ENCODE measurements at regions not wholly inside any gene's neighbourhood (a gene's known extent, or its start where the extent isn't known, plus 50 kb on each side); places are given as distances from the start of the nearest gene placed in this dataset.

GRCh38 chr6:155943635-155944034 lies 488.0 kb upstream of the NOX3 start:
- TF ChIP-seq CTCF (IDR thresholded peaks at IDR 0.05) (no peak), POLR2A (IDR thresholded peaks at IDR 0.05) (no peak)
- H3K9me3 ChIP-seq, result no peaks in the 10 kb centered on the region
- no peaks in the 10 kb centered on the region for H3K36me3 ChIP-seq
- DNase-seq (no peak), ATAC-seq (no peak)
- H3K27ac ChIP-seq, result no peak overlapping the region
- intact Hi-C loops (cut with DNase I), result no loop called here
- no peaks in the 10 kb centered on the region for H3K27me3 ChIP-seq
- H3K4me1 ChIP-seq, result no peaks in the 10 kb centered on the region
- 33% methylated on average over 1 of the region's 1 CpG for WGBS (ENCODE audit: insufficient coverage, low coverage, low lambda C conversion rate, missing lambda C conversion rate)
- no peak overlapping the region for H3K4me3 ChIP-seq

- DNase-seq (no peak), ATAC-seq (no peak)
- intact Hi-C loops (cut with DNase I), result no loop called here
- Histone ChIP-seq H3K9me3 (no peaks in the 10 kb centered on the region), H3K4me3 (no peak overlapping the region), H3K4me1 (no peaks in the 10 kb centered on the region), H3K27me3 (no peaks in the 10 kb centered on the region), H3K36me3 (no peaks in the 10 kb centered on the region), H3K27ac (no peak overlapping the region)
- no peak for TF ChIP-seq CTCF (IDR thresholded peaks at IDR 0.05)
- TF ChIP-seq POLR2A (IDR thresholded peaks at IDR 0.05), result no peak
Observed at GRCh38 chr6:155939253-155939652, 483.6 kb upstream of the NOX3 start.

- H3K4me1 ChIP-seq, result no peaks in the 10 kb centered on the region
- H3K27ac ChIP-seq, result no peak overlapping the region
- ATAC-seq, result peak in 1 of 4 donors; percentile 17
- no peaks in the 10 kb centered on the region for H3K27me3 ChIP-seq
- intact Hi-C loops (cut with DNase I), result no loop called here
- TF ChIP-seq CTCF (IDR thresholded peaks at IDR 0.05), result no peak
- no peak for TF ChIP-seq POLR2A (IDR thresholded peaks at IDR 0.05)
- no peak for DNase-seq
- 64% methylated on average over 5 of the region's 5 CpGs for WGBS (ENCODE audit: insufficient coverage, low coverage, low lambda C conversion rate, missing lambda C conversion rate)
- no peaks in the 10 kb centered on the region for H3K9me3 ChIP-seq
- no peak overlapping the region for H3K4me3 ChIP-seq
- no peaks in the 10 kb centered on the region for H3K36me3 ChIP-seq
Observed at GRCh38 chr6:155936551-155936950, 480.9 kb upstream of the NOX3 start.

GRCh38 chr6:155936127-155936526 lies 480.5 kb upstream of the NOX3 start:
- H3K4me3 ChIP-seq, result no peak overlapping the region
- 44% methylated on average over 5 of the region's 5 CpGs for WGBS (ENCODE audit: insufficient coverage, low coverage, low lambda C conversion rate, missing lambda C conversion rate)
- H3K27ac ChIP-seq, result no peak overlapping the region
- intact Hi-C loops (cut with DNase I), result no loop called here
- ATAC-seq, result no peak
- no peaks in the 10 kb centered on the region for H3K27me3 ChIP-seq
- H3K4me1 ChIP-seq, result no peaks in the 10 kb centered on the region
- no peak for DNase-seq
- TF ChIP-seq CTCF (IDR thresholded peaks at IDR 0.05), result no peak
- no peak for TF ChIP-seq POLR2A (IDR thresholded peaks at IDR 0.05)
- no peaks in the 10 kb centered on the region for H3K9me3 ChIP-seq
- H3K36me3 ChIP-seq, result no peaks in the 10 kb centered on the region
